ENCODE measurements at regions not wholly inside any gene's neighbourhood (a gene's known extent, or its start where the extent isn't known, plus 50 kb on each side); places are given as distances from the start of the nearest gene placed in this dataset.

DNA sequence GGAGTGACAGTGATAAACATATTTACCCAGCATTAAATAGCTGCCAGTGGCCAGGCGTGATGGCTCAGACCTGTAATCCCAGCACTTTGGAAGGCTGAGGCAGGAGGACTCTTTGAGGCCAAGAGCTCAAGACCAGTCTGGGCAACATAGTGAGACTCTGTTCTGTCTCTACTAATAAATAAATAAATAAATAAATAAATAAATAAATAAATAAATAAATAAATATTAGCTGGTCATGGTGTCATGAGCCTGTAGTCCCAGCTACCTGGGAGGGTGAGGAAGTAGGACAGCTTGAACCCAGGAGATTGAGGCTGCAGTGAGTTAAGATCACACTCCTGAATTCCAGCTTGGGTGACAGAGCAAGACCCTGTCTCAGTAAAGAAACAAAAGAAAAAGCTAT, 384.0 kb upstream of the ADARB2 start:
- TF ChIP-seq BHLHE40 (IDR thresholded peaks at IDR 0.05; ENCODE audit: borderline replicate concordance): no peak
- TF ChIP-seq ELF4 (IDR thresholded peaks at IDR 0.05): no peak
- TF ChIP-seq HDGF (IDR thresholded peaks at IDR 0.05; ENCODE audit: borderline replicate concordance): no peak
- no peak for TF ChIP-seq CTBP1 (IDR thresholded peaks at IDR 0.05; ENCODE audit: borderline replicate concordance)
- TF ChIP-seq TARDBP (IDR thresholded peaks at IDR 0.05): no peak
- TF ChIP-seq FOXA1 (IDR thresholded peaks at IDR 0.05): no peak
- no peak for TF ChIP-seq LEF1 (IDR thresholded peaks at IDR 0.05; ENCODE audit: borderline replicate concordance)
- TF ChIP-seq SP1 (IDR thresholded peaks at IDR 0.05): no peak
- TF ChIP-seq L3MBTL2 (conservative IDR thresholded peaks at IDR 0.05): no peak
- TF ChIP-seq NFRKB (IDR thresholded peaks at IDR 0.05): no peak
